DMS 273 treated with DMSO at 0.1 percent for 48 hours (cell line): ENCODE measurements at regions not wholly inside any gene's neighbourhood (a gene's known extent, or its start where the extent isn't known, plus 50 kb on each side); places are given as distances from the start of the nearest gene placed in this dataset.
A peak's percentile ranks its signal among the peaks of the same experiment; 100 is the strongest.
"Not testable (repeated sequence)": the region's sequence is repeated elsewhere in the genome, so short reads cannot be mapped to it uniquely, and the experiment has no call there.

ENCODE experiments used
- DNase-seq: peaks from one replicate; lab custom pipeline; 2025; lab: John Stamatoyannopoulos, UW

DNA sequence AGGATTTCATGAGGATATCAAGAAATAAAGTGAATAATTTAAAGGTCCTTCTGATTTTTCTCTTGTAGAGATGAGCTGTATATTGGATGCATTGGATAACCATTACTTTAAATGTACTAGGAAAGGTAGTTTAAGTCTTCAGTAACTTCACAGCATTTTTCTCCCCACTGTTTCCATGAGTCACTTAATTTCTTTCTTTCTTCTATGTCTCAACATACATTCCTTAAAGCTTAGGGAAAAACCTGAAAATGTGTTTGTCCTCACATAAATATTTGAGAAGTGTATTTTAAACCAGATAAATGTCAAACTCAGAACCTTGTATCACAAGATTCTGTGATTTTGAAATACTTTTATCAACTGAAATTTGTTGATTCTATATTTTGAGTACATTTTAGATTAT lies 1970.2 kb upstream of the FLRT2 start:
- DNase-seq, result no peak

GRCh38 chr14:83561261-83561660 lies 1968.7 kb upstream of the FLRT2 start:
- DNase-seq, result no peak

DNA sequence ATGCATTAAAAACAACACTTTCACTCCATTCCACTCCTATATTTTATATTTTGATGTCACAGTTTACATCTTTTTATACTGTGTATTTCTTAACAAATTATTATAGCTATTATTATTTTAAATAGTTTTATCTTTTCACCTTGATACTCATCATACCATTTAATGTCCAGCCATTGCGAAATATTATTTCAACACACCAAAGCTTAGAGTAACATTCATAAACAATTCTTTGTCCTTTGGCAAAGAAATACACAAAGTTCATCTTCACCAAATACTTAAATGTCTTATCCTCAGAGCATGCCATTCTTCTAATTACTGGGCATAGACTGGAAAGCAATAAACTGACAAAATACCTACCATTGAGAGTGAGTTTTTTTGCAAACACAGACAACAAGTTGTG lies 1963.4 kb upstream of the FLRT2 start:
- DNase-seq, result no peak

DNA sequence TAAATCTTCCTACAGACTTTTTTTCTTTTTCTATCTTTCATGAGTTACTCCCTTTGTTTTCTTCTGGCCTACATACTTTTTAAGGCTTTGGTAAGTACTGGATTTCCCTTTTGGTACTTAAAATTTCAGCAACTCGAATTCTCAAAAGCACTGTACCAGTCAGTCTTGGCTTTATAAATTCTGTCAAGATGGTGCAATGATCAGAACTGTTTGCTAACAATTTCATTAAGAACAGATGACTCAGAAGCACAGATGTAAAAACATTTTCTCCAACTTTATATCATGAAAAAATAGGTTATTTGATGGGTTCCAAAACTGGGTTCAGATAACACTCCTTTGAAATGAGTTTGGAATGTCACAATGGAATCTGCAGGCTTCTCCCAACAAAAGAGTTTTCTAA lies 1961.8 kb upstream of the FLRT2 start:
- DNase-seq, result no peak

DNA sequence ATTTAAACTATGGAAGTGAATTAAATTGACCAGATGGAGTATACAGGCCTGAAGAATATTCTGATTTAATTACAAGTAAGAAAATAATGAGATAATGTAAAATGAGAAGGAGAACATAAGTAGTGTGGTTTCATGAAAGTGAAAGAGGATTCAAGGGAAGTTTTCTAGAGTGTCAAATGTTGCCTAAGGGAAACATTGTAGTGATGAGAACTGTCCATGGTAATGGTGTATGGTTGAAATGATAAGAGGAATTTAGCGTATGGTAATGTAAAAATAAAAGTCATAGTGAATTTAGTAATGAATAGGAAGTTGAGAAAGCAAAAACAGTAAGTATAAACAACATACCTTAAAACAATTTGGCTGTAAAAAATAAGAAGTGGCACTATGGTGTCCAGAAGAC lies 1954.6 kb upstream of the FLRT2 start:
- peak; percentile 53 for DNase-seq

DNA sequence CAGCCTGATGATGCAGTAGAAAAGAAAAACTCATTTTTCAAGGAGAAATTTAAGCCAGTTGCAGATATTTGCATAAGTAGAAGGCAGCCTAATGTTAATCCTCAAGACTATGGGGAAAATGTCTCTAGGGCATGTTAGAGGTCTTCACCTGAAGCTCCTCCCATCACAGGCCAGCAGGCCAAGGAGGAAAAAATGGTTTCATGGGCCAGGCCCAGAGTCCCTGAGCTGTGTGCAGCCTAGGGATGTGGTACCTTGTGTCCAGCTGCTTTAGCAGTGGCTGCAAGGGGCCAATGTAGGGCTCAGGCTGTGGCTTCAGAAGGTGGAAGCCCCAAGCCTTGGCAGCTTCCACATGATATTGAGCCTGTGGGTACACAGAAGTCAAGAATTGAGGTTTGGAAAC lies 1946.7 kb upstream of the FLRT2 start:
- no peak for DNase-seq

GRCh38 chr14:83594874-83595273 lies 1935.1 kb upstream of the FLRT2 start:
- no peak for DNase-seq

DNA sequence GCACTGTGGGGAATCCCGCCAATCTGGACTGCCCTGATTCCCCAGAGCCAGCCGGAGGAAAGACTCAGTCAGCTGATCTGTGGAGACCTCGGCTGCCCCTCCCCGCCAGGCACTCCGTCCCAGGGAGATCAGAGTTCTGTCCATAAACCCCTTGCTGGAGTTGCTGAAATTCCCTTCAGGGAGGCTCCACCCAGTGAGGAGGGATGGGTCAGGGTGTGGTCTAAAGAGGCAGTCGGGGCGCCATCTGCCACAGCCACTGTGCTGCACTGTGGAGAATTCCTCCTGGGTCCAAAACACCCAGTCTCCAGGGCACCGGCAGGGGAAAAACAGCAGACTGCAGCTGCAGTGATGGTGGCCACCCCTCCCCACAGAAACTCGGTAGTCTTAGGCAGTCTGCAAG lies 1922.3 kb upstream of the FLRT2 start:
- no peak for DNase-seq

- no peak for DNase-seq
Measured at GRCh38 chr14:83611491-83611890, 1918.5 kb upstream of the FLRT2 start.

DNA sequence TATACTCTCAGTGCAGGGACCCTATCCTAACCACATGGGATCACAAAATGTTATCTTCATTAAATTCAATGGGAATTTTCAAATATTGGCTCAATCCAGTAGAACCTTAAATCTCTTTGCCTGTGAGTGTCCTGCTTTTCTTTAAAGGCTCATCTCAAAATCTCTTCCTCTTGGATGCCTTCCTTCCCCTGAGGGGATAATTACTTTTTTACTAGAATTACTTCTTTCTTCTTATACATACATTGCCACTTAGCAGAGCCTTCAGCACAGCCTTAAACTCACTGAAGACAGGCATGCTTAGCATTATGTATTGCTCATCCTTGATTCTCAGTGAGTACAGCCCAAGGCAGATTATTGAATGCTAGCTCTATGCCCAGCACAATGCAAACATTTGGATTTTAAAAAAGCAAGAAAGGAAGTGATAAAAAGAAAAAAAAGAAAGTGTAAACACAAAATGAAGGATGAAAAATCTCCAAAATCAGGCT lies 1918.0 kb upstream of the FLRT2 start:
- DNase-seq, result no peak

- peak; percentile 15 for DNase-seq
Measured at GRCh38 chr14:83614956-83615355, 1915.0 kb upstream of the FLRT2 start.

DNA sequence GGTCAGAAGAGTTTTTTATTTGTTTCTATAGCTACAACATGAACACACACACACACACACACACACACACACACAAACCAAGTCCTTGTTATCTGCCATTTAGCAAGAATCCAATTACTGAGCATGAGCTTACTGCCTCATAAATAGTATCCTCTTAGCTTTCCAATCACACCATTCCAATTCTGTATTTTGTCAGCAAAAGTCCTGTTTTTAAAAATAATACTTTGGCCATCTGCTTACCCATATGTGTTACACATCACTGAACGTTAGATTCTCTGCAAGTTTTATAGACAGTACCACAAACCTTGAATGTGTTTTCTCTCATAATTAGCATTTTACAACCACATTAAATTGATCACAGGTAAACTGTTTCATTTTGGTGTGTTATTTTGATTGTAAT lies 1905.4 kb upstream of the FLRT2 start:
- DNase-seq, result no peak

- no peak for DNase-seq
Measured at GRCh38 chr14:83632375-83632774, 1897.6 kb upstream of the FLRT2 start.

DNA sequence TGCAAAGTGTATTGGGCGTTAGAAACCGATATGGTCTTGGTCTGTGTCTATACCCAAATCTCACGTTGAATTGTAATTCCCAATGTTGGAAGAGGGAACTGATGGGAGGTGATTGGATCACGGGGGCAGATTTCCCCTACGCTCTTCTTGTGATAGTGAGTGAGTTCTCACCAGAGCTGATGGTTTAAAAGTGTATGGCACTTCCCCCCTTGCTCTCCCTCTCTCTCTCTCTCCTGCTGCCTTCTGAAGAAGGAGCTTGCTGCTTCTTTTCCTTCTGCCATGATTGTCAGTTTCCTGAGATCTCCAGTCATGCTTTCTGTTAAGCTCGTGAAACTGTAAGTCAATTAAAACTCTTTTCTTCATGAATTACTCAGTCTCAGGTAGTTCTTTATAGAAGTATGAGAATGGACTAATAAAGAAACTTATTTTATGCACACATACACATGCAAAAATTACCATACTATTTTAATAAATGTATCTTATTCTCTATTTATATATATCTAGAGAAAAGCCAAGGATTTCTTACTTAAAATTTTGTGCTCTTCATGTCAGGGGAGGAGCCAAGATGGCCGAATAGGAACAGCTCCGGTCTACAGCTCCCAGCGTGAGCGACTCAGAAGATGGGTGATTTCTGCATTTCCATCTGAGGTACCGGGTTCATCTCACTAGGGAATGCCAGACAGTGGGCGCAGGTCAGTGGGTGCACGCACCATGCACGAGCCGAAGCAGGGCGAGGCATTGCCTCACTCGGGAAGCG lies 1891.0 kb upstream of the FLRT2 start:
- no peak for DNase-seq

GRCh38 chr14:83639505-83639875 lies 1890.5 kb upstream of the FLRT2 start:
- not testable (repeated sequence) for DNase-seq

DNA sequence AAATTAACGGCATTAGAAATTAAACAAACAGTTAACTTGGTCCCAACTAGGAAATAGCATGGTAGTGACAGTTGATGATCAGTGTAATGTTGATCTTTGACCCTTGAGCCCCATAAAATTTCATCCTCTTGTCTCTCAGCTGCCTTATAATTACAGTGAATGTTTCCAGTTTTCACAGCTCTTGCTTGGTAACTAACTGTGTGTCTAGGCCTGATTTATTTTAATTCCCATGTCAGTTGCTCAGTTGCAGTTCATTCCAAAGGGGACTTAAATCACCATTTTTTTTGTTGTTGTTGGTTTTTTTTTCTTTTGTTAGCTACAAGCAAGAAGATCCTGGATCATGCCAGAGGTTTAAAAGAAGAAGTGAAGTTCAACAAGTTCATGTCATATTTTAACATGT lies 1883.7 kb upstream of the FLRT2 start:
- DNase-seq, result no peak

DNA sequence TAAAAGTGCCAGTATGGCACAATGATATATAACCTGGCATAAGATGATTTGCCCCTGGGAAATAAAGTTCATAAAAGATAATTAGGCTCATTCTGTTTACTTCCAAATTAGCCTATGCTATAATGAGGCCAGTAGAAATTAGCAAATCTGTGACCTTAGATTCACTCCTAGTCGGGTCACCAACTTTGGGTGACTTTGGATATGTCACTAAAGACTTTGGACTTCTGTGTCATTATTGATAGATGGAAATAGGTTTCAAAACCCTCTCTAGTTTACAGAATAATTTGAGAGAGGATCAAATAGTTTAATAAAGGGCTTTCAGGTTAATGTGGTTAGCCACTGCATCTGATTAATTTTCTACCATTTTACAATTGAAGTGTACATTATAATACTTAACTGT lies 1869.3 kb upstream of the FLRT2 start:
- no peak for DNase-seq

DNA sequence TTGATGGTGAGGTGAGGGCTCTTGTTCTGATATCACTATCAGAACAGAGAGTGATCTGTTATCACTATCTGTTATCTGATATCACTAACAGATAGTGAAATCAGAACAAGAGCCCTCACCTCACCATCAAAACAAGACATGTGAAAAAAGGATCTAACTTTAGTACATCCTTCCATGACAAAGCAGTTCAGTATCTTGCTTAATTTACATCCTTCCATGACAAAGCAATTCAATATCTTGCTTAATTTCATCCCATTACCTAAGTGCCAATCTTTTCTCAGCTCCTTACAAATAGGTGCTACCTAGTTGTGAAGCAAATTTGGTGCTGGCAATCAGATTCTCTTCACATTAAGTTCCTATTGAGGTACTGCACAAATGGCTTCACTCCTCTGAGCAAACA lies 1865.6 kb upstream of the FLRT2 start:
- no peak for DNase-seq

DNA sequence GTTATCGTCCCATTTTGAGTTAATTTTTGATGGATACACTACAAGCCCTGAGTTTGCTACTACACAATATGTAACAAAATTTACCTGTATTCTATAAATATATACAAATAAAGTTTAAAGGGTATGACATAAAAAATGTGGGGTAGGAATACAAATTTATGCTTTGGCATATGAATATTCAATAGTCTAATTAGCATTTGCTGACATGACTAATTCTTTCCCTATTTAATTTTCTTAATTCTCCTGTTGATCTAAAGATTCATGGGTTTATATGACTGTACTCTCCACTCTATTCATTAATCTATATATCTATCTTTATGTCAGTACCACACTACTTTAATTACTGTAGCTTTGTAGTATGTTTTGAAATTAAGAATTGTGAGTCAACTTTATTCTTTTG lies 1840.7 kb upstream of the FLRT2 start:
- DNase-seq, result no peak

DNA sequence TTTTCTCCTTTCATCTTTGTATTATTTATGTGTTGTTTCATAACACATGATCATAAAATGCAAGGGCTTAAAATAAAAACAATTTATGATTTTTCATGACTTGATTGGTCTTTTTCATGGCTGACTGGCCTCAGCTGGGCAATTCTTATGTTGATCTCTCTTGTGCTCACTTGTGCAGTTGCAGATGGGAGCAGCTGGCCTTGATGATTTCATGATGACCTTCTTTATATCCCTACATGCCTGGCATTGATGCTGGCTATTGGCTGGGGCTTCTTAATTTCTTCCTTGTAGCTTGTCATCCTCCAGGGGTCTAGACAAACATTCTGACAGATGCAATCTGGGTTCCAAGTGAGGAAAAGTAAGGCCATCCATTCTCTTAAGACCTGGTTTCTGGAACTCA lies 1832.8 kb upstream of the FLRT2 start:
- no peak for DNase-seq

GRCh38 chr14:83702619-83703018 lies 1827.3 kb upstream of the FLRT2 start:
- DNase-seq, result no peak

GRCh38 chr14:83706231-83706954 lies 1823.6 kb upstream of the FLRT2 start:
- peak; percentile 86 for DNase-seq

- DNase-seq, result no peak
Measured at GRCh38 chr14:83707056-83707455, 1822.9 kb upstream of the FLRT2 start.

- no peak for DNase-seq
Measured at GRCh38 chr14:83709116-83709515, 1820.8 kb upstream of the FLRT2 start.
